T-cell (primary cell): ENCODE measurements at regions not wholly inside any gene's neighbourhood (a gene's known extent, or its start where the extent isn't known, plus 50 kb on each side); places are given as distances from the start of the nearest gene placed in this dataset.

Source experiments
- ATAC-seq, 4 experiments: fragments of 200-7000 bp in 3 of 4; fragments of 150-1000 bp in 1 of 4; cut with Tn5 transposase; replicated peaks in 1 of 4; 1 replicate in 3 of 4; 2 replicates in 1 of 4; pipeline ENCODE4 v1.10.0; 2021; ENCODE audit warnings: moderate library complexity in 3 of 4, mild to moderate bottlenecking in 2 of 4, moderate number of reproducible peaks in 1 of 4
- CTCF ChIA-PET, 2 donors: fragments of 300-600 bp; sonication (Branson Sonifier 250); formaldehyde crosslinking; loops; one replicate each; lab custom pipeline; 2022; ENCODE audit warnings: antibody characterized with exemption in 2 of 2; lab: Charles Lee
- POLR2A ChIA-PET, 2 donors: fragments of 300-600 bp; sonication (Branson Sonifier 250); formaldehyde crosslinking; loops; one replicate each; lab custom pipeline; 2022; ENCODE audit warnings: antibody characterized with exemption in 2 of 2; lab: Charles Lee
- DNase-seq, 35 experiments: peaks; one replicate each; pipeline versions ENCODE4 v3.0.0 to v3.0.0-alpha.2; 2013 to 2023
- H3K27ac ChIP-seq: one replicate; pipeline ENCODE4 v1.5.1; 2013; ENCODE audit warnings: low read length
- H3K27me3 ChIP-seq, 2 experiments: replicated peaks in 1 of 2; 1 replicate in 1 of 2; 2 replicates in 1 of 2; pipeline versions ENCODE4 v1.6.1 to v1.7.0; 2013; ENCODE audit warnings: low read length in 1 of 2, mixed read lengths in 1 of 2; ENCODE audit not compliant: control insufficient read depth in 2 of 2, insufficient read depth in 2 of 2; ENCODE audit errors: extremely low read depth in 1 of 2
- H3K36me3 ChIP-seq, 2 donors: 1 replicate in 1 of 2; 2 replicates in 1 of 2; pipeline versions ENCODE4 v1.6.1 to v1.7.0; 2013; ENCODE audit warnings: low read length in 1 of 2; ENCODE audit not compliant: control insufficient read depth in 2 of 2, insufficient read depth in 1 of 2; ENCODE audit errors: extremely low read depth in 1 of 2
- H3K4me1 ChIP-seq, 2 experiments: 1 replicate in 1 of 2; 2 replicates in 1 of 2; pipeline versions ENCODE4 v1.6.1 to v1.7.0; 2013; ENCODE audit warnings: low read length in 2 of 2, mixed read lengths in 1 of 2; ENCODE audit not compliant: insufficient read depth in 2 of 2, control insufficient read depth in 1 of 2; ENCODE audit errors: extremely low read depth in 1 of 2
- H3K4me3 ChIP-seq, 2 donors: 1 replicate in 1 of 2; 2 replicates in 1 of 2; pipeline versions ENCODE4 v1.5.1 to v1.7.0; 2013; ENCODE audit warnings: mild to moderate bottlenecking in 2 of 2, low read length in 1 of 2, moderate library complexity in 1 of 2; ENCODE audit not compliant: control insufficient read depth in 1 of 2; ENCODE audit errors: extremely low read depth in 1 of 2
- H3K9me3 ChIP-seq: 2 replicates; pipeline ENCODE4 v1.7.0; 2013
- H3K27ac Mint-ChIP-seq, 2 donors: one replicate each; pipeline ENCODE4 v1.8.0; 2020 to 2021; ENCODE audit warnings: mild to moderate bottlenecking in 2 of 2, mixed read lengths in 2 of 2
- H3K27me3 Mint-ChIP-seq, 2 donors: one replicate each; pipeline ENCODE4 v1.8.0; 2021 to 2022; ENCODE audit warnings: mixed read lengths in 2 of 2
- H3K36me3 Mint-ChIP-seq: one replicate; pipeline ENCODE4 v1.8.0; 2021; ENCODE audit warnings: mixed read lengths
- H3K4me1 Mint-ChIP-seq, 3 donors: one replicate each; pipeline ENCODE4 v1.8.0; 2020 to 2022; ENCODE audit warnings: mixed read lengths in 3 of 3, mild to moderate bottlenecking in 1 of 3
- H3K4me3 Mint-ChIP-seq, 3 donors: one replicate each; pipeline ENCODE4 v1.8.0; 2020 to 2022; ENCODE audit warnings: mild to moderate bottlenecking in 3 of 3, mixed read lengths in 3 of 3, moderate library complexity in 3 of 3
- H3K9me3 Mint-ChIP-seq, 3 donors: one replicate each; pipeline ENCODE4 v1.8.0; 2020 to 2022; ENCODE audit warnings: mixed read lengths in 3 of 3
- WGBS: methylation state at CpG from one replicate; pipeline ENCODE4 v1.1.5; 2013; ENCODE audit warnings: missing lambda C conversion rate; ENCODE audit not compliant: insufficient coverage; 5-methylcytosine and 5-hydroxymethylcytosine counted together

GRCh38 chr17:79176792-79177601, 102.4 kb downstream of the ENGASE start:
- Mint-ChIP-seq H3K27ac (no peak overlapping the region), H3K27me3 (peaks cover 9 to 24% of the 10 kb centered on the region in 2 donors), H3K36me3 (no peaks in the 10 kb centered on the region), H3K4me1 (peaks cover 0 to under 1% (median under 1%) of the 10 kb centered on the region in 3 donors), H3K4me3 (no peak overlapping the region), H3K9me3 (no peaks in the 10 kb centered on the region)
- ChIA-PET POLR2A (no interaction called here), CTCF (no interaction called here)
- no peak overlapping the region for H3K27ac ChIP-seq
- peaks cover 0 to 42% of the 10 kb centered on the region in 2 experiments for H3K27me3 ChIP-seq
- DNase-seq (no peak), ATAC-seq (no peak)
- no peaks in the 10 kb centered on the region for H3K9me3 ChIP-seq
- 69% methylated on average over 12 of the region's 21 CpGs for WGBS
- no peaks in the 10 kb centered on the region for H3K4me1 ChIP-seq
- H3K4me3 ChIP-seq = no peak overlapping the region
- H3K36me3 ChIP-seq = no peaks in the 10 kb centered on the region

GRCh38 chr17:79174905-79175856, 100.6 kb downstream of the ENGASE start:
- peaks cover 1 to 14% of the 10 kb centered on the region in 2 donors for H3K27me3 Mint-ChIP-seq
- DNase-seq = no peak
- no peaks in the 10 kb centered on the region for H3K9me3 ChIP-seq
- no peaks in the 10 kb centered on the region for H3K4me1 ChIP-seq
- 66% methylated on average over 26 of the region's 28 CpGs for WGBS
- no peaks in the 10 kb centered on the region for H3K4me1 Mint-ChIP-seq
- ChIA-PET CTCF (no interaction called here), POLR2A (interaction anchor here in 1 of 2 donors (0.6 kb wide), 1 partner anchor 1312 kb away, joined by 3 read pairs; no protein-coding TSS in a partner anchor)
- H3K4me3 Mint-ChIP-seq = no peak overlapping the region
- no peaks in the 10 kb centered on the region for H3K36me3 ChIP-seq
- no peak for ATAC-seq
- H3K27ac Mint-ChIP-seq = no peak overlapping the region
- H3K27me3 ChIP-seq = peaks cover 0 to 32% of the 10 kb centered on the region in 2 experiments
- no peaks in the 10 kb centered on the region for H3K36me3 Mint-ChIP-seq
- no peak overlapping the region for H3K4me3 ChIP-seq
- no peak overlapping the region for H3K27ac ChIP-seq
- H3K9me3 Mint-ChIP-seq = no peaks in the 10 kb centered on the region

DNA sequence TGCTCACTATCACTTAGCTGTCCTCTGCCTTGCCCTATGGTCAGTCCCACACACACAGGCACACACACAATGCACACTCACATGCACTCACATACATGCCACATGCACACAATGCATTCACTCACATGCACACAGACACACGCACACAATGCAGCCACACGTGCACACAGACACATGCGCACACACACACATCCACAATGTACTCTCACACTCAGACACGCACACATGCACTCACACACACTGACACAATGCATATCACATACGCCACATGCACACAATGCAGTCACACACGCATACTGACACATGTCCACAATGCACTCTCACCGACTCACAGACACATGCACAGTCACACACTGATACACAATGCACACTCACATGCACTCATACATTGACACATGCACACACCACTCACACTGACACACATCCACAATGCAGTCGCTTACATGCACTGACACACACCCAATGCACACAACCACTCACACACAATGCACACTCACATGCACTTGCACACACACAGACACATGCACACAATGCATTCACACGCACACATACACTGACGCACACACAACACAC, 99.7 kb downstream of the ENGASE start:
- Mint-ChIP-seq H3K4me1 (no peaks in the 10 kb centered on the region), H3K36me3 (no peaks in the 10 kb centered on the region), H3K4me3 (no peak overlapping the region), H3K9me3 (no peaks in the 10 kb centered on the region), H3K27ac (no peak overlapping the region), H3K27me3 (peaks cover 0 to 10% of the 10 kb centered on the region in 2 donors)
- H3K36me3 ChIP-seq = no peaks in the 10 kb centered on the region
- H3K4me1 ChIP-seq = no peaks in the 10 kb centered on the region
- no peak overlapping the region for H3K27ac ChIP-seq
- CTCF ChIA-PET = no interaction called here
- no peak overlapping the region for H3K4me3 ChIP-seq
- WGBS = 90% methylated on average over 9 of the region's 10 CpGs
- POLR2A ChIA-PET = no interaction called here
- no peaks in the 10 kb centered on the region for H3K9me3 ChIP-seq
- ATAC-seq (no peak), DNase-seq (no peak)
- H3K27me3 ChIP-seq = peaks cover 0 to 25% of the 10 kb centered on the region in 2 experiments

DNA sequence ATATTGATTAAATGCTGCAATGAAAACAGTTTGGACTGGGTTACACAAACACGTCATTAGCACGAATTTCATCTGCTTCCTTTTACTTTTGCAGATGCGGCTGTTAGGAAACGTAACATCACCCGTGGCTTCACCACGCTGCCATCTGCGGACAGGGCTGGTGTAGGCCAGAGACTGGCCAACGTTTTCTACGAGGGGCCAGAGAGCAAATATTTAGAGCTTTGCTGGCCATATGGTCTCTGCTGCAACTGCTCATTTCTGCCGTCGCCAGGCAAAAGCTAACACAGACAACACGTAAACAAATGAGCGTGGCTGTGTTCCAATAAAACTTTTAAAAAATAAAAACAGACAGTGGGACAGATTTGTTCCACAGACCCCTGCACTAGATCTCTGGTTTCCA, 96.6 kb downstream of the ENGASE start:
- Histone ChIP-seq H3K4me1 (no peaks in the 10 kb centered on the region), H3K27ac (no peak overlapping the region), H3K36me3 (no peaks in the 10 kb centered on the region), H3K4me3 (no peak overlapping the region), H3K9me3 (no peaks in the 10 kb centered on the region), H3K27me3 (peaks cover 0 to 34% of the 10 kb centered on the region in 2 experiments)
- ChIA-PET POLR2A (no interaction called here), CTCF (no interaction called here)
- no peaks in the 10 kb centered on the region for H3K36me3 Mint-ChIP-seq
- DNase-seq (no peak), ATAC-seq (no peak)
- 78% methylated on average over 12 of the region's 13 CpGs for WGBS
- H3K27ac Mint-ChIP-seq = no peak overlapping the region
- no peaks in the 10 kb centered on the region for H3K9me3 Mint-ChIP-seq
- H3K4me1 Mint-ChIP-seq = no peaks in the 10 kb centered on the region
- H3K27me3 Mint-ChIP-seq = peaks cover 0 to 6% of the 10 kb centered on the region in 2 donors
- no peak overlapping the region for H3K4me3 Mint-ChIP-seq

DNA sequence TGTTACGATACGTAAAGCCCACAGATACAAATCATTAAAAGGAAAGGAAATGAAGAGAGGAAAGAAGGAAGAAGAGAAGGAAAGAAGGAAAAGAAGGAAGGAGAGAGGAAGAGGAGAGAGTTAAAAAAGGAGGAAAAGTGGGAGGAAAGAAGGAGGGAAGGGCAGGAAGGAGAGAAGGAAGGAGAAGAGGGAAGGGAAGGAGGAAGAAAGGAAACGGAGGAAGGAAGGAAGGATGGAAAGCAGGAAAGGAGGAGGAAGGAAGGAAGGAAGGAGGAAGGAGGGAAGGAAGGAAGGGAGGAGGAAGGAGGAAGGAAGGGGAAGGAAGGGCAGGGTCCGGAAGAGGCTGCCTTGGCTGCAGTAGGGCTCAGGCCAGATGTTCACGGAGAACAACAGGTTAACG, 95.2 kb downstream of the ENGASE start:
- WGBS = 96% methylated on average over 3 of the region's 6 CpGs
- H3K27ac ChIP-seq = no peak overlapping the region
- H3K36me3 ChIP-seq = no peaks in the 10 kb centered on the region
- no peaks in the 10 kb centered on the region for H3K9me3 Mint-ChIP-seq
- H3K4me3 ChIP-seq = no peak overlapping the region
- H3K4me3 Mint-ChIP-seq = no peak overlapping the region
- H3K9me3 ChIP-seq = no peaks in the 10 kb centered on the region
- no peak for ATAC-seq
- H3K27me3 Mint-ChIP-seq = peaks cover 0 to 6% of the 10 kb centered on the region in 2 donors
- no peaks in the 10 kb centered on the region for H3K4me1 Mint-ChIP-seq
- ChIA-PET POLR2A (no interaction called here), CTCF (no interaction called here)
- no peaks in the 10 kb centered on the region for H3K4me1 ChIP-seq
- H3K36me3 Mint-ChIP-seq = no peaks in the 10 kb centered on the region
- H3K27me3 ChIP-seq = peaks cover 0 to 31% of the 10 kb centered on the region in 2 experiments
- no peak overlapping the region for H3K27ac Mint-ChIP-seq
- no peak for DNase-seq

DNA sequence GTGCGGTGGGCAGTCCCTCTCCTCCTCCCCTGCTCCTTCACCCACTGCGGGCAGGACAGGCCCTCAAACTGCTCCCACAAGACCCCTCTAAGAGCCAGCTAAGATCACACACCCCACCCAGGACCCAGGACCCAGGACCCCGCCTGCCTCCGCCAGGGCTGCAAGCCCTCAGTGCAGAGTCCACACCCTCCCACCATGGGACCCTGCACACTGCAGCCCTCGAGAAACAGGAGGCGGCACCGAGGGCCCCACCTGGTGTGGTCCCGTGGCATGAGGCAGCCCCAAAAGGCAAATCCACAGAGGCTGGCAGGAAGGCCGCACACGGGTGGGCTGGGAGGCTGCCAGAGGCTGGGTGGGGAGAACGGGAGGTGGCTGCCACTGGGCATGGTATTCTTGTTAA, 94.7 kb downstream of the ENGASE start:
- no peak overlapping the region for H3K27ac ChIP-seq
- Mint-ChIP-seq H3K36me3 (no peaks in the 10 kb centered on the region), H3K4me3 (no peak overlapping the region), H3K9me3 (no peaks in the 10 kb centered on the region), H3K4me1 (no peaks in the 10 kb centered on the region), H3K27ac (no peak overlapping the region), H3K27me3 (peaks cover 0 to 6% of the 10 kb centered on the region in 2 donors)
- H3K4me3 ChIP-seq = no peak overlapping the region
- ChIA-PET POLR2A (no interaction called here), CTCF (no interaction called here)
- WGBS = 76% methylated on average over 6 of the region's 11 CpGs
- H3K36me3 ChIP-seq = no peaks in the 10 kb centered on the region
- DNase-seq (no peak), ATAC-seq (no peak)
- H3K4me1 ChIP-seq = no peaks in the 10 kb centered on the region
- H3K27me3 ChIP-seq = peaks cover 0 to 31% of the 10 kb centered on the region in 2 experiments
- H3K9me3 ChIP-seq = no peaks in the 10 kb centered on the region
